GM21737 (cell line): ENCODE measurements at regions not wholly inside any gene's neighbourhood (a gene's known extent, or its start where the extent isn't known, plus 50 kb on each side); places are given as distances from the start of the nearest gene placed in this dataset.
A peak's percentile ranks its signal among the peaks of the same experiment; 100 is the strongest.
"Not testable (repeated sequence)": the region's sequence is repeated elsewhere in the genome, so short reads cannot be mapped to it uniquely, and the experiment has no call there.

Source experiments
- ATAC-seq: cut with Tn5 transposase; IDR thresholded peaks from one replicate; pipeline ENCODE4 v1.9.1; 2021; ENCODE audit warnings: mild to moderate bottlenecking, moderate library complexity; ENCODE audit not compliant: unreplicated experiment

GRCh38 chr10:80697926-80698325, 160.2 kb downstream of the SH2D4B start:
- ATAC-seq: no peak

GRCh38 chr10:80699602-80700039, 161.9 kb downstream of the SH2D4B start:
- peak; percentile 79 for ATAC-seq

GRCh38 chr10:80700252-80700651, 162.6 kb downstream of the SH2D4B start:
- ATAC-seq: no peak

GRCh38 chr10:80700760-80701444, 163.2 kb downstream of the SH2D4B start:
- ATAC-seq: no peak

GRCh38 chr10:80701706-80702105, 164.0 kb downstream of the SH2D4B start:
- ATAC-seq: no peak

GRCh38 chr10:80702143-80702542, 164.4 kb downstream of the SH2D4B start:
- no peak for ATAC-seq

GRCh38 chr10:80705899-80706298, 168.2 kb downstream of the SH2D4B start:
- no peak for ATAC-seq

- no peak for ATAC-seq
Observed at GRCh38 chr10:80708185-80708584, 170.5 kb downstream of the SH2D4B start.

- no peak for ATAC-seq
Observed at GRCh38 chr10:80708808-80709207, 171.1 kb downstream of the SH2D4B start.

- no peak for ATAC-seq
Observed at GRCh38 chr10:80709866-80710265, 172.2 kb downstream of the SH2D4B start.

GRCh38 chr10:80713398-80713928, 175.8 kb downstream of the SH2D4B start:
- ATAC-seq: no peak

- no peak for ATAC-seq
Observed at GRCh38 chr10:80714566-80714965, 176.9 kb downstream of the SH2D4B start.

- ATAC-seq: no peak
Observed at GRCh38 chr10:80718024-80718423, 180.3 kb downstream of the SH2D4B start.

GRCh38 chr10:80719935-80720334, 182.2 kb downstream of the SH2D4B start:
- no peak for ATAC-seq

GRCh38 chr10:80720549-80720948, 182.8 kb downstream of the SH2D4B start:
- no peak for ATAC-seq

- ATAC-seq: not testable (repeated sequence)
Observed at GRCh38 chr10:80728354-80728753, 190.7 kb downstream of the SH2D4B start.

- ATAC-seq: no peak
Observed at GRCh38 chr10:80729896-80730295, 192.2 kb downstream of the SH2D4B start.

- no peak for ATAC-seq
Observed at GRCh38 chr10:80730522-80730921, 192.8 kb downstream of the SH2D4B start.

GRCh38 chr10:80734589-80734988, 196.9 kb downstream of the SH2D4B start:
- ATAC-seq: no peak

- ATAC-seq: no peak
Observed at GRCh38 chr10:80737209-80737608, 199.5 kb downstream of the SH2D4B start.

- ATAC-seq: no peak
Observed at GRCh38 chr10:80739328-80739727, 201.6 kb downstream of the SH2D4B start.

GRCh38 chr10:80739963-80740715, 202.4 kb downstream of the SH2D4B start:
- no peak for ATAC-seq
